ENCODE measurements at regions not wholly inside any gene's neighbourhood (a gene's known extent, or its start where the extent isn't known, plus 50 kb on each side); places are given as distances from the start of the nearest gene placed in this dataset.

GRCh38 chr5:81854485-81854884, 103.6 kb upstream of the SSBP2 start:
- in situ Hi-C loops (cut with HindIII; ENCODE audit: low sequenced_read_pairs): no loop called here
- no peak for DNase-seq (ENCODE audit: low read depth)
- no peak overlapping the region for H3K4me3 ChIP-seq (ENCODE audit: low read depth, low read length)
- peak; percentile 15 for TF ChIP-seq CTCF (IDR thresholded peaks at IDR 0.05; ENCODE audit: low read depth, low read length, missing control alignments)

- in situ Hi-C loops (cut with HindIII; ENCODE audit: low sequenced_read_pairs): no loop called here
- H3K4me3 ChIP-seq (ENCODE audit: low read depth, low read length): no peak overlapping the region
- no peak for TF ChIP-seq CTCF (IDR thresholded peaks at IDR 0.05; ENCODE audit: low read depth, low read length, missing control alignments)
- DNase-seq (ENCODE audit: low read depth): no peak
These were observed 102.1 kb upstream of the SSBP2 start for GRCh38 chr5:81853030-81853357.

- in situ Hi-C loops (cut with HindIII; ENCODE audit: low sequenced_read_pairs): no loop called here
- DNase-seq (ENCODE audit: low read depth): peak; percentile 32
- peak overlapping the region; percentile 25 for H3K4me3 ChIP-seq (ENCODE audit: low read depth, low read length)
- TF ChIP-seq CTCF (IDR thresholded peaks at IDR 0.05; ENCODE audit: low read depth, low read length, missing control alignments): no peak
These were observed 101.6 kb upstream of the SSBP2 start for GRCh38 chr5:81852291-81853029.

- in situ Hi-C loops (cut with HindIII; ENCODE audit: low sequenced_read_pairs): no loop called here
- DNase-seq (ENCODE audit: low read depth): peak; percentile 91
- H3K4me3 ChIP-seq (ENCODE audit: low read depth, low read length): peak overlapping the region; percentile 28
- TF ChIP-seq CTCF (IDR thresholded peaks at IDR 0.05; ENCODE audit: low read depth, low read length, missing control alignments): no peak
These were observed 100.7 kb upstream of the SSBP2 start for GRCh38 chr5:81851481-81852178.

GRCh38 chr5:81850501-81851357, 99.8 kb upstream of the SSBP2 start:
- DNase-seq (ENCODE audit: low read depth): no peak
- in situ Hi-C loops (cut with HindIII; ENCODE audit: low sequenced_read_pairs): no loop called here
- no peak for TF ChIP-seq CTCF (IDR thresholded peaks at IDR 0.05; ENCODE audit: low read depth, low read length, missing control alignments)
- no peak overlapping the region for H3K4me3 ChIP-seq (ENCODE audit: low read depth, low read length)

GRCh38 chr5:81849770-81850367, 99.0 kb upstream of the SSBP2 start:
- DNase-seq (ENCODE audit: low read depth): no peak
- TF ChIP-seq CTCF (IDR thresholded peaks at IDR 0.05; ENCODE audit: low read depth, low read length, missing control alignments): no peak
- no peak overlapping the region for H3K4me3 ChIP-seq (ENCODE audit: low read depth, low read length)
- in situ Hi-C loops (cut with HindIII; ENCODE audit: low sequenced_read_pairs): no loop called here

Data from astrocyte of the cerebellum (primary cell).